ENCODE measurements at regions not wholly inside any gene's neighbourhood (a gene's known extent, or its start where the extent isn't known, plus 50 kb on each side); places are given as distances from the start of the nearest gene placed in this dataset.

DNA sequence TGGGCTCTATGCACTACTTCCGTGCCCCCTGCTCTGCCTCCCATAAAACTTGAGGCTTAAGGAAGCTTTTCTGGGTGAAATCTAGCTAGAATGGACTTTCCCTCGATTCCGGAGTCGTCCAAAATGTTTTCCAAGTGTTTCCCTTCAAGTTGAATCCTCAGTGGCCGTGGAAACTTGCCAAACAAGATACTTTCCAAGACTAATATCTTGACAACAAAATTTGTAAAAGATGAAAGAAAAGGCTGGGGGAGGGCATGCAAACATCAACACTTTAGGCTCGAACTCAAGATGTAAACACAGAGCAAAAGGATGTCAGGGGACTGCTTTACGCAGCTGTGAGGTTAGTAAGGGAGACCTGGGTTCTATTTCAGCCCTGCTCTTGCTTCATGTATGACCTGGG lies 482.8 kb upstream of the KLF4 start:
- TF ChIP-seq, protein P1, sequence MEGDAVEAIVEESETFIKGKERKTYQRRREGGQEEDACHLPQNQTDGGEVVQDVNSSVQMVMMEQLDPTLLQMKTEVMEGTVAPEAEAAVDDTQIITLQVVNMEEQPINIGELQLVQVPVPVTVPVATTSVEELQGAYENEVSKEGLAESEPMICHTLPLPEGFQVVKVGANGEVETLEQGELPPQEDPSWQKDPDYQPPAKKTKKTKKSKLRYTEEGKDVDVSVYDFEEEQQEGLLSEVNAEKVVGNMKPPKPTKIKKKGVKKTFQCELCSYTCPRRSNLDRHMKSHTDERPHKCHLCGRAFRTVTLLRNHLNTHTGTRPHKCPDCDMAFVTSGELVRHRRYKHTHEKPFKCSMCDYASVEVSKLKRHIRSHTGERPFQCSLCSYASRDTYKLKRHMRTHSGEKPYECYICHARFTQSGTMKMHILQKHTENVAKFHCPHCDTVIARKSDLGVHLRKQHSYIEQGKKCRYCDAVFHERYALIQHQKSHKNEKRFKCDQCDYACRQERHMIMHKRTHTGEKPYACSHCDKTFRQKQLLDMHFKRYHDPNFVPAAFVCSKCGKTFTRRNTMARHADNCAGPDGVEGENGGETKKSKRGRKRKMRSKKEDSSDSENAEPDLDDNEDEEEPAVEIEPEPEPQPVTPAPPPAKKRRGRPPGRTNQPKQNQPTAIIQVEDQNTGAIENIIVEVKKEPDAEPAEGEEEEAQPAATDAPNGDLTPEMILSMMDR (IDR thresholded peaks at IDR 0.05; ENCODE audit: low read depth, low read length) = no peak
- TF ChIP-seq MYC (IDR thresholded peaks at IDR 0.05; ENCODE audit: low read depth, low read length) (no peak), POLR2A (IDR thresholded peaks at IDR 0.05; ENCODE audit: extremely low read depth, insufficient read length) (no peak)
